ENCODE measurements at regions not wholly inside any gene's neighbourhood (a gene's known extent, or its start where the extent isn't known, plus 50 kb on each side); places are given as distances from the start of the nearest gene placed in this dataset.

DNA sequence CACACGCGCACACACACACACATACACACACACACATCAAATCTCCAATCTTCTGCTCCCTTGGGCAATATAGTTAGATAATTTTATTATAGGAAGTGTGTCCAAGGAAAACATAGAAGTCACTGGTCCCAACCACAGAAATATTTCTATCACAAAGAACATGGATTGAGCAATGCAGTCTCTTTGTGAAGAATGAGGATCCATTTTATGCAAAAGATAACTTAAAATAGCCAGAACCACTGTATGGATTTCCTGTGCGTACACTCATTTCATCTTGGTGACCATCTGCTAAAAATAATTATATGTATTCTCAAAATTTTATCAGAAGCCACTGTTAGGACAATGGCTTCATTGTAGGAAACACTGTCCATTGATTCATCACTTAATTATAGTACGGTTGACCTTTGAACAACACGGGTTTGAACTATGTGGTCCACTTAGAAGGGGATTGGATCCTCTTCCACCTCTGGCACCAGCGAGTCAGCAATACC is 169.6 kb upstream of the MXRA5 start:
- TF ChIP-seq, protein P1, sequence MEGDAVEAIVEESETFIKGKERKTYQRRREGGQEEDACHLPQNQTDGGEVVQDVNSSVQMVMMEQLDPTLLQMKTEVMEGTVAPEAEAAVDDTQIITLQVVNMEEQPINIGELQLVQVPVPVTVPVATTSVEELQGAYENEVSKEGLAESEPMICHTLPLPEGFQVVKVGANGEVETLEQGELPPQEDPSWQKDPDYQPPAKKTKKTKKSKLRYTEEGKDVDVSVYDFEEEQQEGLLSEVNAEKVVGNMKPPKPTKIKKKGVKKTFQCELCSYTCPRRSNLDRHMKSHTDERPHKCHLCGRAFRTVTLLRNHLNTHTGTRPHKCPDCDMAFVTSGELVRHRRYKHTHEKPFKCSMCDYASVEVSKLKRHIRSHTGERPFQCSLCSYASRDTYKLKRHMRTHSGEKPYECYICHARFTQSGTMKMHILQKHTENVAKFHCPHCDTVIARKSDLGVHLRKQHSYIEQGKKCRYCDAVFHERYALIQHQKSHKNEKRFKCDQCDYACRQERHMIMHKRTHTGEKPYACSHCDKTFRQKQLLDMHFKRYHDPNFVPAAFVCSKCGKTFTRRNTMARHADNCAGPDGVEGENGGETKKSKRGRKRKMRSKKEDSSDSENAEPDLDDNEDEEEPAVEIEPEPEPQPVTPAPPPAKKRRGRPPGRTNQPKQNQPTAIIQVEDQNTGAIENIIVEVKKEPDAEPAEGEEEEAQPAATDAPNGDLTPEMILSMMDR (IDR thresholded peaks at IDR 0.05): no peak
- TF ChIP-seq EP300 (IDR thresholded peaks at IDR 0.05) (no peak), POLR2A (IDR thresholded peaks at IDR 0.05) (no peak)
